CD4-positive, alpha-beta T cell treated with Interleukin-15 for 1 hour (primary cell): ENCODE measurements at regions not wholly inside any gene's neighbourhood (a gene's known extent, or its start where the extent isn't known, plus 50 kb on each side); places are given as distances from the start of the nearest gene placed in this dataset.

ENCODE experiments used
- DNase-seq: peaks from one replicate; pipeline ENCODE4 v3.0.0-alpha.2; 2020

GRCh38 chr2:11104794-11105660, 50.2 kb upstream of the SLC66A3 start:
- DNase-seq = no peak
